ENCODE measurements at regions not wholly inside any gene's neighbourhood (a gene's known extent, or its start where the extent isn't known, plus 50 kb on each side); places are given as distances from the start of the nearest gene placed in this dataset.

DNA sequence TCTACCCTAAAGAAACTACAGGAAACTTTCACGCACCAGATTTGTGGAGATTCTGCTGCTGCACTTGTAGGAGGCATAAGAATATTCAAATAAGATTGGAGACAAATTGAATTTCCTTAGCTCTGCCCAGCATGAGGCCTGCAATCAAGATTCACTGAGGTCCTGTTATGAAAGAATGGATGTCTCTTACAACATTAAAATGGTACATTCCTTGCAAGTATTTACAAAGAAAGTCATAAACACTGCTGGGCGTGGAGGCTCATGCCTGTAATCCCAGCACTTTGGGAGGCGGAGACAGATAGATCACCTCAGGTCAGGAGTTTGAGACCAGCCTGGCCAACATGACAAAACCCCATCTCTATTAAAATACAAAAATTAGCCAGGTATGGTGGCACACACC lies 74.0 kb upstream of the MAP3K4 start:
- Histone ChIP-seq H3K4me3 (no peak overlapping the region), H3K27ac (no peak overlapping the region), H3K27me3 (no peaks in the 10 kb centered on the region), H3K4me1 (no peaks in the 10 kb centered on the region), H3K36me3 (no peaks in the 10 kb centered on the region), H3K9me3 (peaks cover 0 to 4% of the 10 kb centered on the region in 2 donors)
- intact Hi-C loops (cut with DNase I; ENCODE audit: low total_unique reads): no loop called here
- DNase-seq: no peak
- TF ChIP-seq, protein P1, sequence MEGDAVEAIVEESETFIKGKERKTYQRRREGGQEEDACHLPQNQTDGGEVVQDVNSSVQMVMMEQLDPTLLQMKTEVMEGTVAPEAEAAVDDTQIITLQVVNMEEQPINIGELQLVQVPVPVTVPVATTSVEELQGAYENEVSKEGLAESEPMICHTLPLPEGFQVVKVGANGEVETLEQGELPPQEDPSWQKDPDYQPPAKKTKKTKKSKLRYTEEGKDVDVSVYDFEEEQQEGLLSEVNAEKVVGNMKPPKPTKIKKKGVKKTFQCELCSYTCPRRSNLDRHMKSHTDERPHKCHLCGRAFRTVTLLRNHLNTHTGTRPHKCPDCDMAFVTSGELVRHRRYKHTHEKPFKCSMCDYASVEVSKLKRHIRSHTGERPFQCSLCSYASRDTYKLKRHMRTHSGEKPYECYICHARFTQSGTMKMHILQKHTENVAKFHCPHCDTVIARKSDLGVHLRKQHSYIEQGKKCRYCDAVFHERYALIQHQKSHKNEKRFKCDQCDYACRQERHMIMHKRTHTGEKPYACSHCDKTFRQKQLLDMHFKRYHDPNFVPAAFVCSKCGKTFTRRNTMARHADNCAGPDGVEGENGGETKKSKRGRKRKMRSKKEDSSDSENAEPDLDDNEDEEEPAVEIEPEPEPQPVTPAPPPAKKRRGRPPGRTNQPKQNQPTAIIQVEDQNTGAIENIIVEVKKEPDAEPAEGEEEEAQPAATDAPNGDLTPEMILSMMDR (IDR thresholded peaks at IDR 0.05): no peak
- no peak for TF ChIP-seq POLR2A (IDR thresholded peaks at IDR 0.05)

DNA sequence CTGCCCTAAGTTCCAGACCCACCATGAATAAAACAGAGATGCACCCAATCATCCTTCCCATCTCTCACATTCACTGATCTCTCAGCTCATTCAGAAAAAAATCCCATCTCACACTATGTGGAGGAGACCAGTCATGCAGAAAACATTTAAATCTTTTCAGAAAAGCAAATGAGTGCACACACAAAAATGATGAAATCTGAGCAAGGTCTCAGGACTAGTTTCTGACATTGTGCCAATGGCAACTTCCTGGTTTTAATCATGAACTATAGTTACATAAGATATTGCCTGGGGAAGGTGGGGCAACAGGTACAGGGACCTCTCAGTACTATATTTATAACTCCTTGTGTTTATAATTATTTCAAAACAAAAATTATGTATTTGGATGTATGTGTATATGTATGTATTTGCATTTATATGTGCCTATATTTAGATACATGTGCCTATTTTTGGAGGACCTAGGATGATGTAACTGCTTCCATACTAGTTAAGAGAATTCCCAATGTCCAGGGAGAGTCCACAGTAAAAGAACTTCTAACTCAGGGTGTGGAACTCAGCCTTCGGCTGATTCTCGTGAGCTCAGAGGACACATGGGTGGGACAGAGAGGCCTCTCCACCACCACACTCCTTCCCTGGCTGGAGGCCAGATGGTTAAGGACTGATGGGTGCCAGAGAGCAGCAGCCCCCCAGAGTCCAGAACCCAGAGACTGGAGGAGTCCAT lies 71.7 kb upstream of the MAP3K4 start:
- Histone ChIP-seq H3K36me3 (no peaks in the 10 kb centered on the region), H3K4me3 (no peak overlapping the region), H3K27me3 (no peaks in the 10 kb centered on the region), H3K9me3 (no peaks in the 10 kb centered on the region), H3K27ac (no peak overlapping the region), H3K4me1 (no peaks in the 10 kb centered on the region)
- intact Hi-C loops (cut with DNase I; ENCODE audit: low total_unique reads): loop anchor here (10.0 kb wide), 1 partner anchor 455 kb away; no protein-coding TSS in a partner anchor
- no peak for DNase-seq
- TF ChIP-seq, protein P1 (IDR thresholded peaks at IDR 0.05): no peak
- TF ChIP-seq POLR2A (IDR thresholded peaks at IDR 0.05): no peak

DNA sequence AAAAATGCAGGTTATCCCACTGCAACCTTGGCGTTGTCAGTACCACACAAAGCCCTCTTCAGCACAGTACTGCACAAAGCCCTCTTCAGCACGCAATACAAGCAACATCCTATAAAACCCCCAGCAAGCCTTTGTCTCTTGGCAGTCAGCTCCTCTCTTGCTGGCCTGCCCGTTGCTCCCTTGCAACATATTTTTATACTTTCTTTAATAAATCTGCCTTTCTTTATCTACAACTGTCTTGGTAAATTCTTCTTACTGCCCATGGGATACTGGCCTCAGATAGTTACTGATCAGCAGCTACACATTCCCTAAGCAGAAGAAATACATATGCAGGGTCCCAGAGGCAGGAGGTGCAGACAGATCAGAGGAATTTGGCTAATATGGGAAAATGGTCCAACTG lies 70.5 kb upstream of the MAP3K4 start:
- no peak overlapping the region for H3K27ac ChIP-seq
- H3K9me3 ChIP-seq: no peaks in the 10 kb centered on the region
- no peak overlapping the region for H3K4me3 ChIP-seq
- H3K27me3 ChIP-seq: no peaks in the 10 kb centered on the region
- no peaks in the 10 kb centered on the region for H3K36me3 ChIP-seq
- no peak for DNase-seq
- intact Hi-C loops (cut with DNase I; ENCODE audit: low total_unique reads): loop anchor here (10.0 kb wide), 1 partner anchor 454 kb away; no protein-coding TSS in a partner anchor
- no peaks in the 10 kb centered on the region for H3K4me1 ChIP-seq
- no peak for TF ChIP-seq POLR2A (IDR thresholded peaks at IDR 0.05)
- TF ChIP-seq, protein P1 (IDR thresholded peaks at IDR 0.05): no peak

DNA sequence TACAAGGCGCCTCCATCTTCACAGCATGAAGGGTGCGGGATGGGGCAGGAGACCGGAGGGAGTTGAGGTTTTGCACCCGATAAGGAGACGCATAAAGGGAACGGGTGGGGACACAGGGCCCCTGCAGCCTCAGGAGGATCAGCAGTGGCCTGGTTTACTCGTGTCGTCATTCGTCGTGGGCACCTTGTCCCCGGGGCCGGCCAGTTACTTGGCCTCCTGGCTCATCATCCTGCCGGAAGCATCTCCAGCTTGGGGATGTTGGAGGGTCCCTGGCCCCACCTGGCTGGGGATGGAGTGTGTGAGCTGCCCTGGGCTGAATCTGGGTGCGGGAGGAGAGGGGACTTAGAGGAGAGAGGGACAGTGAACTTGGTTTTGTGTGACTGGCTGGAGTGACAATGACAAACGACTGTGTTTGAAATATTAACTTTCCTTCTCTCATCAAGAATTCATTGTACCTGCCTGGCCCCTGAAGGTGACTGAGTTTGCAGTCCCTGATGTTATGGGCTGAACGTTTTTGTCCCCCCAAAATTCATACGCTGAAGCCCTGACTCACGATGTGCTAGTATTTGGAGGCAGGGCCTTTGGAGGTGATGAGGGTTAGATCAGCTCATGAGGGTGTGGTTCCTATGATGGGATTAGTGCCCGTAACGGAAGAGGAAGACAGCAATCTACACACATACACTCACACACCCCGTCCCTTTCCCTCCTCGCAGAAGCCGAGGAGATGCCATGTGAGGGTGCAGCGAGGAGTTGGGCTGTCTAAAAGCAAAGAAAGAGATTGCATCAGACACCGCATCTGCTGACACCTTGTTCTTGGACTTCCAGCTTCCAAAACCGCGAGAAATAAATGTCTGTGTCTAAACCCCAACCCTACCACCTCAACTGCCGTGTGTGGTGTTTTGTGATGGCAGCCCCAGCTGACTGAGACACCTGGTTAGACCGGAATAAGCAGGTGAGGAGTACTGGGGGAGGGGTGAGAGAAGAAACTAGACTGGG lies 65.0 kb upstream of the MAP3K4 start:
- intact Hi-C loops (cut with DNase I; ENCODE audit: low total_unique reads): loop anchor here (10.0 kb wide), 1 partner anchor 448 kb away; no protein-coding TSS in a partner anchor
- no peak for DNase-seq

More for the DNA sequence above, 65.0 kb upstream of the MAP3K4 start:
- TF ChIP-seq POLR2A (IDR thresholded peaks at IDR 0.05): no peak
- TF ChIP-seq, protein P1 (IDR thresholded peaks at IDR 0.05): no peak
- Histone ChIP-seq H3K4me3 (no peak overlapping the region), H3K27me3 (no peaks in the 10 kb centered on the region), H3K27ac (no peak overlapping the region), H3K9me3 (no peaks in the 10 kb centered on the region), H3K36me3 (no peaks in the 10 kb centered on the region), H3K4me1 (no peaks in the 10 kb centered on the region)
